ENCODE measurements at regions not wholly inside any gene's neighbourhood (a gene's known extent, or its start where the extent isn't known, plus 50 kb on each side); places are given as distances from the start of the nearest gene placed in this dataset.

DNA sequence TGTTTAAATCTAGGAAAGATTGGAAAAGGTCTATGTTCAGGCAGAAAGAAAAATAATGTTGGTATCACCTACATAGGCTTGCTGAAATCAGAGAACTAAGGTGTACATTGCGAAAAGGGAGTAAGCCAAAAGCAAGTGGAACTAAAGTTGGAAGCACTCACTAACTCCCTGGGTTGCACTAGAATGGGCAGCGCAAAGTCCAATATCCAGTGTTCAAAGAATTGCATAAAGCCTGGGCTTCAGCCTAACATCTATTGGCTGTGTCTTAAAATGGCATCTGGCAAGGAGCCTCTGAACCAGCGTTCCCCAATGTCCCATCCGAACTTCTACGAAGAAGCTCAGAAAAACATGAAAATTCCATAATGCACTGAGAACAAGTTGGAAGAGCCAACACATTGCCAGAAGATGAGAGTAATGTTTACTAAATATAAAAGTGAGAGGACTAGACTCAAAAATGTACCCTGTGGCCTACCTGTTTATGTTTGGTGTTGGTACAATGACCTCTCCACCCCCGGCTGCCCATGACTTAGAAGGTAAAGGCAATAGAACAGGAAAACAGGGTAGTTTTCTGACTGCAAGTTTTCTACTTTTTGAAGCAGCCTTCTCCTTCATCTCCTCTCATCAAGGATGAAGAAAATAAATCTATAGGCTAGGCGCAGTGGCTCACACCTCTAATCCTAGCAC, 275.9 kb upstream of the GHITM start:
- no peak overlapping the region for H3K27ac ChIP-seq (replicated peaks in 1 of 4)
- TF ChIP-seq EP300 (IDR thresholded peaks at IDR 0.05) (no peak), POLR2AphosphoS5 (IDR thresholded peaks at IDR 0.05) (no peak), POLR2A (IDR thresholded peaks at IDR 0.05; ENCODE audit: low read depth) (no peak)
- TF ChIP-seq, protein P1, sequence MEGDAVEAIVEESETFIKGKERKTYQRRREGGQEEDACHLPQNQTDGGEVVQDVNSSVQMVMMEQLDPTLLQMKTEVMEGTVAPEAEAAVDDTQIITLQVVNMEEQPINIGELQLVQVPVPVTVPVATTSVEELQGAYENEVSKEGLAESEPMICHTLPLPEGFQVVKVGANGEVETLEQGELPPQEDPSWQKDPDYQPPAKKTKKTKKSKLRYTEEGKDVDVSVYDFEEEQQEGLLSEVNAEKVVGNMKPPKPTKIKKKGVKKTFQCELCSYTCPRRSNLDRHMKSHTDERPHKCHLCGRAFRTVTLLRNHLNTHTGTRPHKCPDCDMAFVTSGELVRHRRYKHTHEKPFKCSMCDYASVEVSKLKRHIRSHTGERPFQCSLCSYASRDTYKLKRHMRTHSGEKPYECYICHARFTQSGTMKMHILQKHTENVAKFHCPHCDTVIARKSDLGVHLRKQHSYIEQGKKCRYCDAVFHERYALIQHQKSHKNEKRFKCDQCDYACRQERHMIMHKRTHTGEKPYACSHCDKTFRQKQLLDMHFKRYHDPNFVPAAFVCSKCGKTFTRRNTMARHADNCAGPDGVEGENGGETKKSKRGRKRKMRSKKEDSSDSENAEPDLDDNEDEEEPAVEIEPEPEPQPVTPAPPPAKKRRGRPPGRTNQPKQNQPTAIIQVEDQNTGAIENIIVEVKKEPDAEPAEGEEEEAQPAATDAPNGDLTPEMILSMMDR (IDR thresholded peaks at IDR 0.05), result no peak
- 94% methylated on average over 7 of the region's 7 CpGs for WGBS
- H3K36me3 ChIP-seq, result no peaks in the 10 kb centered on the region
- DNase-seq (ENCODE audit: extremely low spot score), result no peak
- H3K9me3 ChIP-seq, result no peaks in the 10 kb centered on the region
- H3K27me3 ChIP-seq, result no peaks in the 10 kb centered on the region
- no peak overlapping the region for H3K4me3 ChIP-seq
- no peaks in the 10 kb centered on the region for H3K4me1 ChIP-seq
- intact Hi-C loops (cut with DNase I), result no loop called here

DNA sequence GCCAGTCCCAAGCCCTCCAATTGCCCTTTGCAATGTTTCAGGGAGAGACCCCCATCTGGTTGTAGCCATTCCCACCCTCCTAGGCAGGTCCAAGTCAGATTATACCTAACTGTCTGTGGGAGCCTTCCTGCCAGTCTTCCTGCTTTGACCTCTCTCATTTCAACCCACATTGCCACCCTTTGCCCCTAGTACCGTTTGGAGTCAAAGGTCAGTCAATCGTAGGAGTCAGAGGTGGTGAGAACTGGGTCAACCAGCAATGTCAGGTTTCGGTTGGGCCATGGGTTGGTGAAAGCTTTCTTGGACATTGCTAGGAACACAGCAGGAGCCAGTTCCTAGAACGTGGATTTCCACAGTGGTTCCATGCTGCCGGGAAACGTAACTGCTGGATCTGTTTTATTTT, 269.4 kb upstream of the GHITM start:
- no peak for DNase-seq (ENCODE audit: extremely low spot score)
- Histone ChIP-seq H3K27ac (replicated peaks in 1 of 4) (no peak overlapping the region), H3K4me3 (no peak overlapping the region), H3K4me1 (peaks cover 0 to 7% (median 3%) of the 10 kb centered on the region in 4 donors), H3K36me3 (no peaks in the 10 kb centered on the region), H3K9me3 (no peaks in the 10 kb centered on the region), H3K27me3 (no peaks in the 10 kb centered on the region)
- TF ChIP-seq, protein P1 (IDR thresholded peaks at IDR 0.05), result no peak
- no peak for TF ChIP-seq EP300 (IDR thresholded peaks at IDR 0.05)
- 87% methylated on average over 6 of the region's 6 CpGs for WGBS
- intact Hi-C loops (cut with DNase I), result no loop called here

DNA sequence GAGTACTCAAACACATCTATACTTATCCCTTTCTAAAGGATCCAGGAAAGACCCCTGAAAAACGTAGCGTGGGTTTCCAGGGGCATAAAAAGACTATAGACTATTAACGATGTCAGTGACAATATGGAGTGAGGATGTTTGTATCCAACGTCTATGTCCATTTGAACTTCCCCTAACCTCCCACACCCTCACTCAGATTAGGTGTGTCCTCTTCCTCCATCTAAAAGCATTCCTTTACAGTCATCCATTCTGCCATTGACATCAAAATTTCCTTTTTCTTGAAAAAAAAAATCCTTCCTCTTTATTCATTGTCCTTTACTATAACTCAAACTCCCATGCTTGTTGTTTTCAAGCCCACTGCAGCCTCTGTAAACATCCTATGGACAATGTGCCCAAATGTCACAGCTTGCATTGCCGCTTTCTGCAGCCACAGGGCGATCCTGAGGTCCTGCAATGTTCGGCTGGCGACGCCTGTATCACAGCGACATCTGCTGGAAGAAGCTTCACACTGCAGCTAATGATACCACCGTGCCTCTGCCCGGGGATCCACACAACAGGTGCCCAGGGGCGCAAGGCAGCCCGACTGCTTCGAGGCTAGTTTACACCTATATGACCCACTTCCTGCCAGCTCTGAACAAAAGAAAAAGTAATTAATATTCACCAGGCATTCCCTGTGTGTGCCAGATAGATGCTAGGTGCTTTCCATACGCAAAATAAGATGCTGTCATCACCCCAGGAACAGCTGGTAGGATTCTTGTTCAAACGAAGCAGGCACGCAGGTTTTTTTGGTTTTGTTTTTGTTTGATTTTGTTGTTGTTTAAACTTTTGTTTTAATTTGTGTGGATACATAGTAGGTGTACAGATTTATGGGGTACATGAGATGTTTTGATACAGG, 267.9 kb upstream of the GHITM start:
- intact Hi-C loops (cut with DNase I), result no loop called here
- no peak overlapping the region for H3K27ac ChIP-seq (replicated peaks in 1 of 4)

DNA sequence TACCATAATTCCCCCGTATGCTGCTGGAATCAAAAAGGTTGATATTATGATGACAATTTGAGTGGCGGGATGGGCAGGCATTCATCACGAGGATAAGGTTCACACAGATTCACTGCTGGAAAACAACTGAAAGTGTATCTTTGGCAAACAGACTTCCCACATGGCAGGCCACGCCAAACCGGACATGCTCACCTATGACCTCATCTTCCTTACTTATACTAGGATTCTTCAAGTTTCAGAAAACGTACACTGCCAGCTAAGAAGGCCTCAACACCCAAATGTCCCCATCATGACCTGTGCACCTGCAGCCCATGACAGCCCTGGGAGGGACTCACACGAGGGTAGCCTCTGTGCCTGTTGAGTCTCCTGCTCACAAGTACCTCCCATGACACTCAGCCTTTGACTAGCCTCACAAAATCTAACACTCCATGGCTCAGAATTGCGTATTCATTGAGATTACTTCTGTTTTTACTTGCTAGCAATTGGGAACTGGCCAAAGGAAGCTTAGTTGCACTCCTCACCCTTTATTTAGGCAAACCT, 259.0 kb upstream of the GHITM start:
- Histone ChIP-seq H3K4me3 (no peak overlapping the region), H3K36me3 (no peaks in the 10 kb centered on the region), H3K9me3 (no peaks in the 10 kb centered on the region), H3K27me3 (no peaks in the 10 kb centered on the region), H3K27ac (replicated peaks in 1 of 4) (no peak overlapping the region), H3K4me1 (peaks cover 0 to 16% (median 12%) of the 10 kb centered on the region in 4 donors)
- 73% methylated on average over 8 of the region's 8 CpGs for WGBS
- intact Hi-C loops (cut with DNase I), result no loop called here
- TF ChIP-seq POLR2AphosphoS5 (IDR thresholded peaks at IDR 0.05) (no peak), EP300 (IDR thresholded peaks at IDR 0.05) (no peak), POLR2A (IDR thresholded peaks at IDR 0.05; ENCODE audit: low read depth) (no peak)
- TF ChIP-seq, protein P1 (IDR thresholded peaks at IDR 0.05), result no peak
- DNase-seq (ENCODE audit: extremely low spot score), result peak; percentile 70

More for the DNA sequence above, 267.9 kb upstream of the GHITM start:
- no peak for DNase-seq (ENCODE audit: extremely low spot score)
- Histone ChIP-seq H3K27me3 (no peaks in the 10 kb centered on the region), H3K4me3 (no peak overlapping the region), H3K36me3 (no peaks in the 10 kb centered on the region), H3K4me1 (peaks cover 0 to 7% (median 3%) of the 10 kb centered on the region in 4 donors), H3K9me3 (no peaks in the 10 kb centered on the region)
- 28% methylated on average over 18 of the region's 18 CpGs for WGBS
- TF ChIP-seq, protein P1 (IDR thresholded peaks at IDR 0.05), result peak; percentile 60 to 92 (median 86)
- TF ChIP-seq EP300 (IDR thresholded peaks at IDR 0.05) (no peak), POLR2A (IDR thresholded peaks at IDR 0.05; ENCODE audit: low read depth) (no peak), POLR2AphosphoS5 (IDR thresholded peaks at IDR 0.05) (no peak)
